ENCODE measurements at regions not wholly inside any gene's neighbourhood (a gene's known extent, or its start where the extent isn't known, plus 50 kb on each side); places are given as distances from the start of the nearest gene placed in this dataset.
A peak's percentile ranks its signal among the peaks of the same experiment; 100 is the strongest.

DNA sequence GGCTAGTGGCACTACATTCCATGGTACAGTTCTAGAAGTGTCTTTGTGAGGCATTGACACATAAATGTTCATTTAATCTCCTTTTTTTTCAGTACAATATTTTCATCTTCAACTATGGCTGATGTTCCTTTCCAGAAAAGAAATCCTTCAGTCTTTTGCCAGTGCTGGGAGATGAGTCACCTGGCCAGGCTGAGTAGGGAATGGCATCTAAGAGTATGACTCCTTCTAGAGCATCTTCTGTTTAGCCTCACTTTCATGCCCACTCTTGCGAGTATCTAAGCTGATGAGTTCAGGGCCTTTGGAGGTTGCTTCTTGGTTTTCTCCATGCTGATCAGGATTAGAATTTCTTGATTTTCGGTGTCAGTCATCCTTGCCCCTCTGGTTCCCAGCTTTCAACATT is 124.4 kb downstream of the SLC28A3 start:
- BruUV-seq (replicated peaks), result no TSS peak
- intact Hi-C loops (cut with micrococcal nuclease), result no loop called here
- H3K27me3 Mint-ChIP-seq (ENCODE audit: insufficient read depth, unreplicated experiment), result no peaks in the 10 kb centered on the region

DNA sequence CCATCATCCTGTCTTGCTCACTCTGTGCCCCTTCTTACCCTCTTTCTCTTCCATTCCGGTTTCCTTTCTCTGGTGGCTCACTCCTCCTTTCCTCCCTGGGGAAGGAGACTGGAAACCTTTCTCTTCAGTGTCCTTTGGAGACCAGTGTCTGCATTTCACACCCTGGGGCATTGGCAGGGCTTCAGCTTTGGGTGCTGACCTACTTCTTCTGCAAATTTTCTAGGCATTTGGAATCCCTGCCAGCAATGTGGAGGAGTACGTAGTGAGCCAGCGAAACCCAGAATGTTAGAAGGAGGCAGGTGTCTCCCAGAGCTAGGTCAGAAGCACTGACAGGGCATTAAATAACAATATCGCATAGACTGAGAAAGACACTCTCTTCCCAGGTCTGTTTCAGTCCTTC is 122.2 kb downstream of the SLC28A3 start:
- CTCF ChIA-PET, result interaction anchor here (1.3 to 1.6 kb wide), 2 partner anchors 13 to 21 kb away, joined by 3 to 4 read pairs; no protein-coding TSS in a partner anchor
- intact Hi-C loops (cut with micrococcal nuclease), result no loop called here
- H3K36me3 Mint-ChIP-seq (ENCODE audit: insufficient read depth, unreplicated experiment), result peaks cover 6% of the 10 kb centered on the region
- H3K27ac Mint-ChIP-seq (ENCODE audit: low read depth, unreplicated experiment), result no peak overlapping the region
- no peaks in the 10 kb centered on the region for H3K27me3 Mint-ChIP-seq (ENCODE audit: insufficient read depth, unreplicated experiment)
- POLR2A ChIA-PET, result no interaction called here
- H3K4me3 Mint-ChIP-seq (ENCODE audit: unreplicated experiment), result no peak overlapping the region
- DNase-seq (ENCODE audit: unreplicated experiment), result no peak
- BruUV-seq (replicated peaks), result no TSS peak
- H3K4me1 Mint-ChIP-seq (ENCODE audit: insufficient read depth, unreplicated experiment), result peaks cover 6% of the 10 kb centered on the region
- no peak for TF ChIP-seq CTCF (IDR thresholded peaks at IDR 0.05; ENCODE audit: unreplicated experiment)
- H3K9me3 Mint-ChIP-seq (ENCODE audit: unreplicated experiment), result peaks cover 8% of the 10 kb centered on the region

More for the DNA sequence above, 124.4 kb downstream of the SLC28A3 start:
- Mint-ChIP-seq H3K27ac (ENCODE audit: low read depth, unreplicated experiment) (no peak overlapping the region), H3K4me3 (ENCODE audit: unreplicated experiment) (no peak overlapping the region), H3K4me1 (ENCODE audit: insufficient read depth, unreplicated experiment) (peaks cover 6% of the 10 kb centered on the region), H3K36me3 (ENCODE audit: insufficient read depth, unreplicated experiment) (peaks cover 6% of the 10 kb centered on the region), H3K9me3 (ENCODE audit: unreplicated experiment) (peaks cover 8% of the 10 kb centered on the region)
- TF ChIP-seq CTCF (IDR thresholded peaks at IDR 0.05; ENCODE audit: unreplicated experiment), result no peak
- POLR2A ChIA-PET, result interaction anchor here (1.1 kb wide), 1 partner anchor 53 kb away, joined by 3 read pairs; no protein-coding TSS in a partner anchor
- peak; percentile 8 for DNase-seq (ENCODE audit: unreplicated experiment)
- CTCF ChIA-PET, result interaction anchor here (0.6 to 1.9 kb wide), 4 partner anchors 13 to 44 kb away, joined by 3 to 11 read pairs (median 3); no protein-coding TSS in a partner anchor

DNA sequence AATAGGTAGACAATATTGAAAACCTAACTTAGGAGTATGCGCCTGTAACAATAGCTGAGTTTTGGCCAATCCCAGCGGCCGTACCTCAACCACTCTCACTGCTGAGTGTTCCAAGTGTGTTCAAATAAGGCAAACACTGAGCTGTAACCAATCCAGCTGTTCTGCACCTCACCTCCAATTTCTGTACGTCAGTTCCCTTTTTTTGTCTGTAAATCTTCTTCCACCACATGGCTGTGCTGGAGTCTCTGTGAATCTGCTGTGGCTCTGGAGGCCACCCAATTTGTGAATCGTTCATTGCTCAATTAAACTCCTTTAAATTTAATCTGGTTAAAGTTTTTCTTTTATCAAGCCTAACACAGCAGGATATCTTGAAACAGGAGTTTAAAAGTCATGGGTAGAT is 116.3 kb downstream of the SLC28A3 start:
- BruUV-seq (replicated peaks), result no TSS peak
- intact Hi-C loops (cut with micrococcal nuclease), result no loop called here
- DNase-seq (ENCODE audit: unreplicated experiment), result no peak
- Mint-ChIP-seq H3K27me3 (ENCODE audit: insufficient read depth, unreplicated experiment) (no peaks in the 10 kb centered on the region), H3K9me3 (ENCODE audit: unreplicated experiment) (no peaks in the 10 kb centered on the region), H3K4me3 (ENCODE audit: unreplicated experiment) (no peak overlapping the region), H3K4me1 (ENCODE audit: insufficient read depth, unreplicated experiment) (no peaks in the 10 kb centered on the region), H3K36me3 (ENCODE audit: insufficient read depth, unreplicated experiment) (no peaks in the 10 kb centered on the region), H3K27ac (ENCODE audit: low read depth, unreplicated experiment) (no peak overlapping the region)
- no peak for TF ChIP-seq CTCF (IDR thresholded peaks at IDR 0.05; ENCODE audit: unreplicated experiment)
- POLR2A ChIA-PET, result no interaction called here
- CTCF ChIA-PET, result no interaction called here

Measured in MCF 10A (cell line).